Hindlimb muscle (tissue), 1 donor: ENCODE measurements at regions not wholly inside any gene's neighbourhood (a gene's known extent, or its start where the extent isn't known, plus 50 kb on each side); places are given as distances from the start of the nearest gene placed in this dataset.

ENCODE experiments used
- DNase-seq: peaks from one replicate; pipeline ENCODE4 v3.0.0-alpha.2; 2013

- no peak for DNase-seq
Measured at GRCh38 chr15:96678386-96678785, 347.9 kb downstream of the NR2F2 start.

- no peak for DNase-seq
Measured at GRCh38 chr15:96687388-96688107, 357.0 kb downstream of the NR2F2 start.

GRCh38 chr15:96690733-96691132 is 360.2 kb downstream of the NR2F2 start:
- DNase-seq, result no peak

- no peak for DNase-seq
Measured at GRCh38 chr15:96692826-96693225, 362.3 kb downstream of the NR2F2 start.

GRCh38 chr15:96693515-96693914 is 363.0 kb downstream of the NR2F2 start:
- DNase-seq, result no peak

- no peak for DNase-seq
Measured at GRCh38 chr15:96693990-96694517, 363.6 kb downstream of the NR2F2 start.

- no peak for DNase-seq
Measured at GRCh38 chr15:96695426-96695825, 364.9 kb downstream of the NR2F2 start.

- DNase-seq, result no peak
Measured at GRCh38 chr15:96699871-96700401, 369.4 kb downstream of the NR2F2 start.

GRCh38 chr15:96700555-96700954 is 370.1 kb downstream of the NR2F2 start:
- no peak for DNase-seq

- DNase-seq, result no peak
Measured at GRCh38 chr15:96701443-96701842, 370.9 kb downstream of the NR2F2 start.

- DNase-seq, result no peak
Measured at GRCh38 chr15:96701877-96702276, 371.4 kb downstream of the NR2F2 start.

- no peak for DNase-seq
Measured at GRCh38 chr15:96702589-96702988, 372.1 kb downstream of the NR2F2 start.

GRCh38 chr15:96703091-96703490 is 372.6 kb downstream of the NR2F2 start:
- DNase-seq, result no peak

- no peak for DNase-seq
Measured at GRCh38 chr15:96703794-96704550, 373.5 kb downstream of the NR2F2 start.

GRCh38 chr15:96716075-96716474 is 385.6 kb downstream of the NR2F2 start:
- no peak for DNase-seq

GRCh38 chr15:96716478-96716877 is 386.0 kb downstream of the NR2F2 start:
- no peak for DNase-seq

- no peak for DNase-seq
Measured at GRCh38 chr15:96720251-96720650, 389.8 kb downstream of the NR2F2 start.

- DNase-seq, result no peak
Measured at GRCh38 chr15:96720656-96721055, 390.2 kb downstream of the NR2F2 start.

- no peak for DNase-seq
Measured at GRCh38 chr15:96728591-96728990, 398.1 kb downstream of the NR2F2 start.

- DNase-seq, result no peak
Measured at GRCh38 chr15:96732704-96733103, 402.2 kb downstream of the NR2F2 start.

GRCh38 chr15:96733721-96734120 is 403.2 kb downstream of the NR2F2 start:
- no peak for DNase-seq

GRCh38 chr15:96735632-96736240 is 405.2 kb downstream of the NR2F2 start:
- DNase-seq, result no peak

GRCh38 chr15:96736384-96736783 is 405.9 kb downstream of the NR2F2 start:
- DNase-seq, result no peak
